Adrenal gland (tissue), 9 donors: ENCODE measurements at regions not wholly inside any gene's neighbourhood (a gene's known extent, or its start where the extent isn't known, plus 50 kb on each side); places are given as distances from the start of the nearest gene placed in this dataset.

ENCODE experiments used
- DNase-seq, 7 donors: peaks; one replicate each; pipeline ENCODE4 v3.0.0-alpha.2; 2019 to 2020
- H3K27ac ChIP-seq, 5 donors: fragments of 200-600 bp; sonication (generic) in 4 of 5; 1 replicate in 3 of 5; 2 replicates in 2 of 5; pipeline versions ENCODE4 v1.5.1 to v1.8.0; 2016 to 2020; ENCODE audit warnings: mild to moderate bottlenecking in 1 of 5
- H3K27me3 ChIP-seq: fragments of 200-600 bp; 2 replicates; pipeline ENCODE4 v1.8.0; 2021
- H3K36me3 ChIP-seq, 2 donors: fragments of 200-600 bp; replicated peaks in 1 of 2; 1 replicate in 1 of 2; 2 replicates in 1 of 2; pipeline versions ENCODE4 v1.5.1 to v1.8.0; 2018 to 2022
- H3K4me1 ChIP-seq, 2 donors: fragments of 200-600 bp; replicated peaks in 1 of 2; 1 replicate in 1 of 2; 2 replicates in 1 of 2; pipeline versions ENCODE4 v1.5.1 to v1.8.0; 2018 to 2021
- H3K4me3 ChIP-seq, 4 donors: fragments of 200-600 bp; sonication (generic) in 3 of 4; one replicate each; pipeline ENCODE4 v1.5.1; 2016 to 2018
- H3K9me3 ChIP-seq, 3 donors: fragments of 200-600 bp; sonication (generic) in 1 of 3; replicated peaks in 1 of 3; 1 replicate in 2 of 3; 2 replicates in 1 of 3; pipeline versions ENCODE4 v1.5.1 to v1.8.0; 2016 to 2021
- POLR2A ChIP-seq, 2 donors: fragments of 450-650 bp; IDR thresholded peaks; one replicate each; pipeline ENCODE4 v1.6.1; 2017; ENCODE audit warnings: antibody characterized with exemption in 2 of 2, mild to moderate bottlenecking in 2 of 2, moderate library complexity in 1 of 2
- WGBS, 4 donors: extraction: QIAGEN DNeasy Blood & Tissue Kit in 2 of 4; methylation state at CpG; one replicate each; pipeline versions ENCODE4 v1.1.5 to v1.1.7; 2013 to 2017; 5-methylcytosine and 5-hydroxymethylcytosine counted together
- intact Hi-C, 2 donors: fragments of 100-400 bp; cut with DNase I; formaldehyde crosslinking; loops; one replicate each; pipeline versions ENCODE4 v1.14.1 to v1.15.0; 2022 to 2023
- TF ChIP-seq, protein P1 (sequence below), 6 experiments: fragments of 450-650 bp in 4 of 6; fragments of 200-600 bp in 2 of 6; sonication (generic) in 1 of 6; IDR thresholded peaks; 1 replicate in 5 of 6; 2 replicates in 1 of 6; pipeline versions ENCODE4 v1.5.1 to v1.8.0; 2016 to 2021; ENCODE audit warnings: antibody characterized with exemption in 6 of 6, mild to moderate bottlenecking in 2 of 6, moderate library complexity in 1 of 6
- donor health status: healthy with polysubstance abuse.
- donor health status: Bipolar disorder and iron deficiency.
- donor health status: DM: yes; HTN: yes; CAD: no.
- donor health status: DM: no; HTN: no; CAD: no.
- donor health status: DM: no; HTN: no; CAD: no.

DNA sequence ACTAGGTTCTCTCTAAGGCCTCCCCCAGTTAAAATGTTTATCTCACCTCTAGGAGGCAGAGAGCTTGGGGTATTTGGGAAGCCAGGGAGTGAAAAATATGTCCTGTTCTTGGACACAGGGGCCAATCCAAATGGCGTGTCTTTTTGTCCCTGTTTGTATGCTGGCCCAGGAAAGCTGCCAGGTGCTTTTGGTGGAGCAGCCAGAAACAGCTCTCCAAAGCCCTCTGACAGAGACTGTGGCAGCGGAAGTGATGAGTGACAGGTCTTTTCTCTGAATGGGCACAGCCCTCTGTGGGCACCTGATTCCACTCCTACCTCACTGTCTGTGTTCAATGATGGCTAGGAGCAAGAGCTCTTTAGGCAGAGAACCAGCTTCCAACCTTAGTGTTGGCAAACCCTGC lies 106.4 kb upstream of the KIRREL3 start:
- H3K27me3 ChIP-seq, result no peaks in the 10 kb centered on the region
- TF ChIP-seq POLR2A (IDR thresholded peaks at IDR 0.05), result no peak
- TF ChIP-seq, protein P1, sequence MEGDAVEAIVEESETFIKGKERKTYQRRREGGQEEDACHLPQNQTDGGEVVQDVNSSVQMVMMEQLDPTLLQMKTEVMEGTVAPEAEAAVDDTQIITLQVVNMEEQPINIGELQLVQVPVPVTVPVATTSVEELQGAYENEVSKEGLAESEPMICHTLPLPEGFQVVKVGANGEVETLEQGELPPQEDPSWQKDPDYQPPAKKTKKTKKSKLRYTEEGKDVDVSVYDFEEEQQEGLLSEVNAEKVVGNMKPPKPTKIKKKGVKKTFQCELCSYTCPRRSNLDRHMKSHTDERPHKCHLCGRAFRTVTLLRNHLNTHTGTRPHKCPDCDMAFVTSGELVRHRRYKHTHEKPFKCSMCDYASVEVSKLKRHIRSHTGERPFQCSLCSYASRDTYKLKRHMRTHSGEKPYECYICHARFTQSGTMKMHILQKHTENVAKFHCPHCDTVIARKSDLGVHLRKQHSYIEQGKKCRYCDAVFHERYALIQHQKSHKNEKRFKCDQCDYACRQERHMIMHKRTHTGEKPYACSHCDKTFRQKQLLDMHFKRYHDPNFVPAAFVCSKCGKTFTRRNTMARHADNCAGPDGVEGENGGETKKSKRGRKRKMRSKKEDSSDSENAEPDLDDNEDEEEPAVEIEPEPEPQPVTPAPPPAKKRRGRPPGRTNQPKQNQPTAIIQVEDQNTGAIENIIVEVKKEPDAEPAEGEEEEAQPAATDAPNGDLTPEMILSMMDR (IDR thresholded peaks at IDR 0.05), result no peak
- no peaks in the 10 kb centered on the region for H3K9me3 ChIP-seq
- H3K27ac ChIP-seq, result no peak overlapping the region
- DNase-seq, result no peak
- H3K36me3 ChIP-seq, result no peaks in the 10 kb centered on the region
- intact Hi-C loops, result no loop called here
- no peak overlapping the region for H3K4me3 ChIP-seq
- H3K4me1 ChIP-seq, result no peaks in the 10 kb centered on the region
- 83 to 100% (median 87%) methylated on average over 1 to 2 of the region's 2 CpGs for WGBS, 4 donors

DNA sequence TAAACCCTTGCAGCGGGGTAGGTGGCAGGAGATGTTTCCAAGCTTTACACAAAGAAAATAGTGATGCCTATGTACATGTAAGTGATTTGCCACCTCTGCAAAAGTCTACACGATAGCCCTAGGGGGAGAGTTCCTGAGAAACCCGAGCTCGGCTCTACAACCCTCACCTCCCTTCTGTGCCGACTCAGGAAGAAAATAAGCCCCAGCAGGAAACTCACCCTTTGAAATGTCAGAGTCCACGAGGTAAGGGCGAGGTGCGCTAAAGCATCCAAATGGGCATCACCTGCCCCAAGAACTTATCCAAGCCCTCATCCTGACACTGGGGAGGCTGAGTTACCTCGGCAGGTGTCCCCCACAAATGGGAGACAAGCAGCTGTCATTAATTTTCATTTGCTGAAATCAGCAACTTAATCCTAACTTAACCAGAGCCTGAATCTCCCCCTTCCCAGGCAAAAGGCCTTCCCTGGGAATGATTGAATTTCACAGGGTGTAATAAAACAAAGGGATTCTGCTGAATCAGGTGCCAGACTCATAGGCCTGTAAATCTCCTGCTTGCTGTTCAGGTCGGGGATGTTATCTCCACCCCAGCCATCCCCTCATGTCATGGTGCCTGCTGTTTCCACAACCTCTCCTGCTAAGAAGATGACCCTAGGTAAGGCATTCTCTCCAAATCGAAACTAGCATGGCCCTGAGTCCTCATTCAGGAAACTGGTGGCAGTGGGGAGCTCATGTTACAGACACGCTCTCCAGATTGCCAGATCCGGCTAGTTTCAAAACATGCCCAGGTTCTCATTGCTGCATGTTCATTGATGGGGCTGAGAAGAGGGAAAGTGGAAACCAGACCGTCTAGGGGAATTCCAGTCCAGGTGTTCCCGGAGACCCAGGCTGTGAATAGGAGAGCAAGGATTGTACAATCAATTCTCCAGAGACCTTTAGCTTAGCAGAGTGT lies 105.3 kb upstream of the KIRREL3 start:
- intact Hi-C loops, result no loop called here
- no peaks in the 10 kb centered on the region for H3K36me3 ChIP-seq
- H3K27ac ChIP-seq, result no peak overlapping the region
- H3K4me1 ChIP-seq, result no peaks in the 10 kb centered on the region
- TF ChIP-seq POLR2A (IDR thresholded peaks at IDR 0.05), result no peak
- TF ChIP-seq, protein P1 (IDR thresholded peaks at IDR 0.05), result no peak
- no peak overlapping the region for H3K4me3 ChIP-seq
- H3K27me3 ChIP-seq, result no peaks in the 10 kb centered on the region
- 34 to 52% (median 48%) methylated on average over 15 of the region's 15 CpGs for WGBS, 4 donors
- DNase-seq, result no peak
- no peaks in the 10 kb centered on the region for H3K9me3 ChIP-seq

DNA sequence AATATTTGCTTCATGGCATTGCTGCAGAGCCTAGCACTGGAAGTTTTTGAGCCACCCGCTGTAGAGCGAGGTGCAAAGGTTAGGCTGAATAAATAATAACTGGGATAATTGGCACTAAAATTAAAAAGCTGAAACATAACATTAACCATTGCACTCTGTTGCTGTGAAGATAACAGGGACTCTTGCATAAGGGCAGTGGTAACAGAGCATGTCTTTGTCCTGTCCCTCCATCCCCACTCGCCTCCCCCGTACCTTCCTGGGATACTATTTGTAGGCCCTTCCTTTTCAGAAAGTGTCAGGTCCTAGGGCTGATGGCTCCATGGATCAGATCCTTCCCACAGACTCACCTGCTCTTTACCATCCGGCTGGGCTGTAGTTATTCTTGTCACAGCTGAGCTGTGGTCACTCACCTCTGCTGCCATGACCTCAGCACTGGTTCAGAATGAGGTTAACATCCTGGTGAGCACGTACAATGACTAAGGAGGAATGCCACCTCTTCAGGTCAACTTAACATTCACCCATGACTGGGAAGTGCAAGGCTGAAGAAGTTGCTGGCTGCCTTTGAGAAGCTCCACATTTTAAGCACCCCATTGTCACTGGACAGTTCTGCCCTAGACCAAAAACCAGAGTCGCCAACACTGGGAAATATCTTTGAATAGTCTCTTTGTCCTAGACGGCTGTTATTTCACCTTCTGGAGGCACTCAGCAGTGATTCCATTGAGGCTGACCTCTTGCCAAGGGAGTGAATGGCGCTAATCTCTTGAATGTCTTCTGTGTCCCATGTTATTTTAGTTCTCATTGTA lies 103.2 kb upstream of the KIRREL3 start:
- H3K27ac ChIP-seq, result no peak overlapping the region
- intact Hi-C loops, result no loop called here
- no peaks in the 10 kb centered on the region for H3K27me3 ChIP-seq
- TF ChIP-seq, protein P1 (IDR thresholded peaks at IDR 0.05), result no peak
- TF ChIP-seq POLR2A (IDR thresholded peaks at IDR 0.05), result no peak
- H3K9me3 ChIP-seq, result no peaks in the 10 kb centered on the region
- no peak for DNase-seq
- H3K4me1 ChIP-seq, result no peaks in the 10 kb centered on the region
- no peak overlapping the region for H3K4me3 ChIP-seq
- 76 to 82% (median 78%) methylated on average over 8 to 9 of the region's 9 CpGs for WGBS, 4 donors
- H3K36me3 ChIP-seq, result no peaks in the 10 kb centered on the region

DNA sequence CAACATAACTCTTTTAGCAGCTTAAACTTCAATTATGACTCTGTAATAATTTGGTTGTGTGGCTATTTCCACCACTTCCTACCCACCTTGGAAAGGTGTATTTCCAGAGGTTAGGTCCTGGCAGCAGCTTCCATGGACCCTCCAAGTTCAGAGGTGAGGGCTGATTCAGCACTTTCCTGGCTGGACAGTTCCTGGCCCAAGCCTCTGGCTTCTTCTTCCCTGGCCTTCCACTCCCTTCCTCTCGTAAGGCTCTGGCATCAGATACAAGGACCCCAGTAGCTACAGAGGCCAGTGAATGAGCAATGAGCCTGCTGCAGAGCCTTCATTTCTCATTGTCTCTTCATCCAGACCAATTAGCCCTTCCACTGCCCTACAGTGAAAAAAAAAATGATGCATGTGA lies 98.1 kb upstream of the KIRREL3 start:
- Histone ChIP-seq H3K4me3 (no peak overlapping the region), H3K9me3 (no peaks in the 10 kb centered on the region), H3K4me1 (no peaks in the 10 kb centered on the region), H3K27ac (no peak overlapping the region), H3K27me3 (no peaks in the 10 kb centered on the region), H3K36me3 (no peaks in the 10 kb centered on the region)
- DNase-seq, result no peak
- 13 to 50% (median 37%) methylated on average over 1 of the region's 1 CpG for WGBS, 4 donors
- intact Hi-C loops, result no loop called here
- TF ChIP-seq, protein P1 (IDR thresholded peaks at IDR 0.05), result no peak
- TF ChIP-seq POLR2A (IDR thresholded peaks at IDR 0.05), result no peak
